NB4 (cell line): ENCODE measurements at regions not wholly inside any gene's neighbourhood (a gene's known extent, or its start where the extent isn't known, plus 50 kb on each side); places are given as distances from the start of the nearest gene placed in this dataset.

ENCODE experiments used
- DNase-seq: peaks from one replicate; pipeline ENCODE4 v3.0.0; 2010; ENCODE audit warnings: low read depth
- H3K4me3 ChIP-seq: one replicate; pipeline ENCODE4 v1.5.1; 2011; ENCODE audit warnings: mild to moderate bottlenecking, low read depth, low read length, moderate library complexity
- CTCF ChIP-seq: IDR thresholded peaks from one replicate; pipeline ENCODE4 v1.5.1; 2012; ENCODE audit warnings: low read depth, low read length
- MAX ChIP-seq: IDR thresholded peaks from 2 replicates; pipeline ENCODE4 v1.6.1; 2011; ENCODE audit warnings: low read depth, low read length
- MYC ChIP-seq: IDR thresholded peaks from 2 replicates; pipeline ENCODE4 v1.6.1; 2011; ENCODE audit warnings: low read depth, low read length
- POLR2A ChIP-seq: IDR thresholded peaks from 2 replicates; pipeline ENCODE4 v1.6.1; 2011; ENCODE audit warnings: mild to moderate bottlenecking; ENCODE audit not compliant: insufficient read length; ENCODE audit errors: extremely low read depth

- no peak overlapping the region for H3K4me3 ChIP-seq
- no peak for TF ChIP-seq MAX
- TF ChIP-seq CTCF = no peak
- no peak for TF ChIP-seq POLR2A
- TF ChIP-seq MYC = no peak
- no peak for DNase-seq
Measured at GRCh38 chr5:126097876-126098275, 325.3 kb upstream of the GRAMD2B start.

GRCh38 chr5:126098330-126099017 is 324.7 kb upstream of the GRAMD2B start:
- no peak overlapping the region for H3K4me3 ChIP-seq
- no peak for TF ChIP-seq MAX
- TF ChIP-seq POLR2A = no peak
- no peak for TF ChIP-seq MYC
- TF ChIP-seq CTCF = no peak

GRCh38 chr5:126099077-126099476 is 324.1 kb upstream of the GRAMD2B start:
- TF ChIP-seq MAX (no peak), CTCF (no peak), MYC (no peak), POLR2A (no peak)
- H3K4me3 ChIP-seq = no peak overlapping the region
- no peak for DNase-seq

More at GRCh38 chr5:126098330-126099017, 324.7 kb upstream of the GRAMD2B start:
- DNase-seq = no peak

- TF ChIP-seq POLR2A (no peak), MYC (no peak), CTCF (peak; percentile 31), MAX (no peak)
- DNase-seq = peak; percentile 3
- H3K4me3 ChIP-seq = no peak overlapping the region
Measured at GRCh38 chr5:126100767-126101166, 322.4 kb upstream of the GRAMD2B start.

- TF ChIP-seq CTCF (no peak), POLR2A (no peak), MYC (no peak)
- no peak overlapping the region for H3K4me3 ChIP-seq
- DNase-seq = no peak
Measured at GRCh38 chr5:126101901-126102300, 321.3 kb upstream of the GRAMD2B start.

- H3K4me3 ChIP-seq = no peak overlapping the region
- TF ChIP-seq MAX (no peak), CTCF (no peak), POLR2A (no peak), MYC (no peak)
- no peak for DNase-seq
Measured at GRCh38 chr5:126103050-126103449, 320.2 kb upstream of the GRAMD2B start.
